ENCODE measurements at regions not wholly inside any gene's neighbourhood (a gene's known extent, or its start where the extent isn't known, plus 50 kb on each side); places are given as distances from the start of the nearest gene placed in this dataset.

- H3F3A ChIP-seq (ENCODE audit: insufficient read depth) = no peaks in the 10 kb centered on the region
- in situ Hi-C loops (cut with MboI) = no loop called here
- H3K9me2 ChIP-seq (ENCODE audit: insufficient read depth) = no peaks in the 10 kb centered on the region
- H3K4me2 ChIP-seq (ENCODE audit: unreplicated experiment) = no peak overlapping the region
- H3K4me1 ChIP-seq (ENCODE audit: insufficient read depth) = no peaks in the 10 kb centered on the region
- TF ChIP-seq EZH2phosphoT487 (IDR thresholded peaks at IDR 0.05; ENCODE audit: insufficient read depth, low read depth) (no peak), EZH2 (IDR thresholded peaks at IDR 0.05; ENCODE audit: insufficient read depth, poor library complexity, severe bottlenecking) (no peak)
- H3K36me3 ChIP-seq (ENCODE audit: low read depth) = no peaks in the 10 kb centered on the region
- no peak overlapping the region for H3K4me3 ChIP-seq
- no peaks in the 10 kb centered on the region for H4K20me1 ChIP-seq (ENCODE audit: insufficient read depth)
- no peak for DNase-seq
- no peak overlapping the region for H3K27ac ChIP-seq
- no peaks in the 10 kb centered on the region for H3K27me3 ChIP-seq (replicated peaks; ENCODE audit: insufficient read depth)
- 0 to 4% methylated on average over 1 of the region's 1 CpG for WGBS, 2 experiments (ENCODE audit: low coverage in 1 of 2, low lambda C conversion rate in 2 of 2, missing lambda C conversion rate in 2 of 2)
- no peak overlapping the region for H3K9ac ChIP-seq
- no peaks in the 10 kb centered on the region for H3K9me3 ChIP-seq (ENCODE audit: low read depth)
- H3K79me2 ChIP-seq (ENCODE audit: insufficient read depth) = no peaks in the 10 kb centered on the region
- no peak overlapping the region for H2AFZ ChIP-seq
These were observed 1951.8 kb upstream of the ADGRL3 start for GRCh38 chr4:59248313-59248712.

GRCh38 chr4:59249110-59249509 lies 1951.0 kb upstream of the ADGRL3 start:
- DNase-seq = no peak
- Histone ChIP-seq H3K9me2 (ENCODE audit: insufficient read depth) (no peaks in the 10 kb centered on the region), H3K4me2 (ENCODE audit: unreplicated experiment) (no peak overlapping the region), H2AFZ (no peak overlapping the region), H3K27me3 (replicated peaks; ENCODE audit: insufficient read depth) (no peaks in the 10 kb centered on the region), H3K9ac (no peak overlapping the region), H3F3A (ENCODE audit: insufficient read depth) (no peaks in the 10 kb centered on the region), H3K4me3 (no peak overlapping the region), H3K79me2 (ENCODE audit: insufficient read depth) (no peaks in the 10 kb centered on the region), H4K20me1 (ENCODE audit: insufficient read depth) (no peaks in the 10 kb centered on the region), H3K9me3 (ENCODE audit: low read depth) (no peaks in the 10 kb centered on the region), H3K36me3 (ENCODE audit: low read depth) (no peaks in the 10 kb centered on the region), H3K27ac (no peak overlapping the region), H3K4me1 (ENCODE audit: insufficient read depth) (no peaks in the 10 kb centered on the region)
- in situ Hi-C loops (cut with MboI) = no loop called here
- TF ChIP-seq EZH2phosphoT487 (IDR thresholded peaks at IDR 0.05; ENCODE audit: insufficient read depth, low read depth) (no peak), EZH2 (IDR thresholded peaks at IDR 0.05; ENCODE audit: insufficient read depth, poor library complexity, severe bottlenecking) (no peak)
- WGBS, 2 experiments (ENCODE audit: low coverage in 1 of 2, low lambda C conversion rate in 2 of 2, missing lambda C conversion rate in 2 of 2) = 17 to 27% methylated on average over 2 of the region's 2 CpGs

DNA sequence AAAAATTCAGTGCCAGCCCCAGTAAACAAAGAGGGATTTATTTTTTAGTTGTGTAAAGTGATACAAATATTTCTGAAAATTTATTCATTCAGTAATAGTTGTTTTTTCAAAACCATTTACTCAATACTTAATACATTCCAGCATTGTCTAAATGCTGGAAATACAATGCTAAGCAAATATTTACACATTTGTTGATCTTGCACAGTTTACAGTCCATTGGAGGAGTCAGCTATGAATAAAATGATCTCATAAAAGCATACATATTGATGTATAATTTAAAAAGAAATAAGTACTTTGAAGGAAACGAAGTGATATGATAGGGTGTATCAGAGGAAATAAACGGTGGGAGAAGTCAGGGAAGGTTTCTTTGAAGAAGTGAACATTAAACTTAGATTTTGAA lies 1942.1 kb upstream of the ADGRL3 start:
- H3K4me1 ChIP-seq (ENCODE audit: insufficient read depth) = no peaks in the 10 kb centered on the region
- no peaks in the 10 kb centered on the region for H3K9me2 ChIP-seq (ENCODE audit: insufficient read depth)
- H2AFZ ChIP-seq = no peak overlapping the region
- H3K4me3 ChIP-seq = no peak overlapping the region
- H3K27ac ChIP-seq = no peak overlapping the region
- 2 to 10% methylated on average over 2 of the region's 2 CpGs for WGBS, 2 experiments (ENCODE audit: low coverage in 1 of 2, low lambda C conversion rate in 2 of 2, missing lambda C conversion rate in 2 of 2)
- no peak overlapping the region for H3K9ac ChIP-seq
- no peaks in the 10 kb centered on the region for H3K36me3 ChIP-seq (ENCODE audit: low read depth)
- H3K9me3 ChIP-seq (ENCODE audit: low read depth) = no peaks in the 10 kb centered on the region
- H3K4me2 ChIP-seq (ENCODE audit: unreplicated experiment) = no peak overlapping the region
- no peaks in the 10 kb centered on the region for H3K27me3 ChIP-seq (replicated peaks; ENCODE audit: insufficient read depth)
- in situ Hi-C loops (cut with MboI) = no loop called here
- TF ChIP-seq EZH2 (IDR thresholded peaks at IDR 0.05; ENCODE audit: insufficient read depth, poor library complexity, severe bottlenecking) = no peak
- TF ChIP-seq EZH2phosphoT487 (IDR thresholded peaks at IDR 0.05; ENCODE audit: insufficient read depth, low read depth) = no peak
- DNase-seq = no peak
- no peaks in the 10 kb centered on the region for H3F3A ChIP-seq (ENCODE audit: insufficient read depth)
- no peaks in the 10 kb centered on the region for H3K79me2 ChIP-seq (ENCODE audit: insufficient read depth)
- H4K20me1 ChIP-seq (ENCODE audit: insufficient read depth) = no peaks in the 10 kb centered on the region

DNA sequence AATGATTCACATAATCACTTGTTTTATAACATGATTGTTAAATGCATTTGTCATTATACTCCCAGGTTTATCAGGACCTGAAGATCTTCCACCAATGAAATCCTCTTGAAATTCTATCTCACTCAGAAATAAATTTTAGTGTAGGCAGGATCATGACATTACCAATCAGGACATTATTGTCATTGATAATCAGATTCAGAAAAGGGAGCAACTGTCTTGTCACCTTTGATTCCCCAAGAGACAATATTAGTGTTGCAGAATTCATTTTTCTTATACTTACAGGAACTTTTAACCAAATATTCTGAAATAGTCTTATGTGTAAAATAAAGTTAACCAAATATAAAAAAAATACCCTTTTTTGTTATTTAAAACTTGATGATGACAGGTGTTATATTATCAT lies 1892.5 kb upstream of the ADGRL3 start:
- Histone ChIP-seq H3K4me1 (ENCODE audit: insufficient read depth) (no peaks in the 10 kb centered on the region), H2AFZ (no peak overlapping the region), H3K4me3 (no peak overlapping the region), H4K20me1 (ENCODE audit: insufficient read depth) (no peaks in the 10 kb centered on the region), H3K9me3 (ENCODE audit: low read depth) (peaks cover 3% of the 10 kb centered on the region), H3K79me2 (ENCODE audit: insufficient read depth) (no peaks in the 10 kb centered on the region), H3K36me3 (ENCODE audit: low read depth) (no peaks in the 10 kb centered on the region), H3F3A (ENCODE audit: insufficient read depth) (no peaks in the 10 kb centered on the region), H3K4me2 (ENCODE audit: unreplicated experiment) (no peak overlapping the region), H3K9me2 (ENCODE audit: insufficient read depth) (no peaks in the 10 kb centered on the region), H3K27me3 (replicated peaks; ENCODE audit: insufficient read depth) (no peaks in the 10 kb centered on the region), H3K27ac (no peak overlapping the region), H3K9ac (no peak overlapping the region)
- DNase-seq = no peak
- TF ChIP-seq EZH2phosphoT487 (IDR thresholded peaks at IDR 0.05; ENCODE audit: insufficient read depth, low read depth) (no peak), EZH2 (IDR thresholded peaks at IDR 0.05; ENCODE audit: insufficient read depth, poor library complexity, severe bottlenecking) (no peak)
- in situ Hi-C loops (cut with MboI) = no loop called here

DNA sequence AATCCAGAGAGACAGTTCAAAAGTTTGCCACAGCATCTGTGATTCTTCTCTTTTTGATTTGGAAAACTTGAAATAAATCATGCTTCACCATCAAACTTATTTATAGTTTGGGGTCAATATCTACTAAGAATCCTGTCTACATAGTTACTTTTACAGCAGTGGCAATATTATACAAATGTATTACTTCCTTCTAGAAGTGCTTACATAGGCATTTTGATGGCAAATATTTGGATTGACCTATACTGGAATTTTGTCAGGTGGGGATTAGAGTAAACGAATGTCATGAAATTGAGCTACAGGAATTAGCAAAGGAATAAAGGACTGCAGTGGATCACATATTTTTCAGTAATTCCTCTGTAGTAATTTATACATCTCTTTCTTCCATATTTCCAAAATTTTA lies 1885.5 kb upstream of the ADGRL3 start:
- DNase-seq = no peak
- in situ Hi-C loops (cut with MboI) = no loop called here
- no peaks in the 10 kb centered on the region for H3K79me2 ChIP-seq (ENCODE audit: insufficient read depth)
- H4K20me1 ChIP-seq (ENCODE audit: insufficient read depth) = no peaks in the 10 kb centered on the region
- no peaks in the 10 kb centered on the region for H3F3A ChIP-seq (ENCODE audit: insufficient read depth)
- H3K9ac ChIP-seq = no peak overlapping the region
- H2AFZ ChIP-seq = no peak overlapping the region
- no peak overlapping the region for H3K4me3 ChIP-seq
- H3K36me3 ChIP-seq (ENCODE audit: low read depth) = no peaks in the 10 kb centered on the region
- H3K27ac ChIP-seq = no peak overlapping the region
- no peaks in the 10 kb centered on the region for H3K4me1 ChIP-seq (ENCODE audit: insufficient read depth)
- no peak for TF ChIP-seq EZH2phosphoT487 (IDR thresholded peaks at IDR 0.05; ENCODE audit: insufficient read depth, low read depth)
- TF ChIP-seq EZH2 (IDR thresholded peaks at IDR 0.05; ENCODE audit: insufficient read depth, poor library complexity, severe bottlenecking) = no peak
- no peaks in the 10 kb centered on the region for H3K9me2 ChIP-seq (ENCODE audit: insufficient read depth)
- no peaks in the 10 kb centered on the region for H3K9me3 ChIP-seq (ENCODE audit: low read depth)
- no peaks in the 10 kb centered on the region for H3K27me3 ChIP-seq (replicated peaks; ENCODE audit: insufficient read depth)
- H3K4me2 ChIP-seq (ENCODE audit: unreplicated experiment) = no peak overlapping the region
- WGBS, 2 experiments (ENCODE audit: low coverage in 1 of 2, low lambda C conversion rate in 2 of 2, missing lambda C conversion rate in 2 of 2) = 23 to 26% methylated on average over 1 of the region's 1 CpG

Measured in GM23248 (cell line).